PC-3 (cell line): ENCODE measurements at regions not wholly inside any gene's neighbourhood (a gene's known extent, or its start where the extent isn't known, plus 50 kb on each side); places are given as distances from the start of the nearest gene placed in this dataset.

ENCODE experiments used
- ATAC-seq: fragments of 200-7000 bp; cut with Tn5 transposase; 2 replicates; pipeline ENCODE4 v1.9.1; 2020; ENCODE audit warnings: mild to moderate bottlenecking, moderate library complexity
- BruUV-seq: library from RNA; stranded (reverse); fragments of 400-500 nt; replicated peaks from 2 replicates; lab custom pipeline; 2021; lab: Mats Ljungman, UMichigan
- CTCF ChIA-PET: fragments of 300-600 bp; sonication (Branson Sonifier 250); formaldehyde crosslinking; loops from one replicate; lab custom pipeline; 2022; ENCODE audit warnings: antibody characterized with exemption; lab: Charles Lee
- POLR2A ChIA-PET: fragments of 300-600 bp; sonication (Branson Sonifier 250); formaldehyde crosslinking; loops from one replicate; lab custom pipeline; 2022; ENCODE audit warnings: antibody characterized with exemption; ENCODE audit not compliant: unreplicated experiment; lab: Charles Lee
- DNase-seq: peaks from one replicate; pipeline ENCODE4 v3.0.0-alpha.2; 2015
- H2AFZ ChIP-seq: fragments of 300-600 bp; sonication (generic); 2 replicates; pipeline ENCODE4 v1.6.0; 2016; ENCODE audit warnings: antibody characterized with exemption, low read length
- H3F3A ChIP-seq: fragments of 300-600 bp; sonication (generic); one replicate; pipeline ENCODE4 v1.6.0; 2017; ENCODE audit warnings: antibody characterized with exemption, low read length, control low read depth, mild to moderate bottlenecking; ENCODE audit not compliant: unreplicated experiment
- H3K27ac ChIP-seq: fragments of 300-600 bp; sonication (generic); 2 replicates; pipeline ENCODE4 v1.5.1; 2016; ENCODE audit warnings: mild to moderate bottlenecking, low read length
- H3K27me3 ChIP-seq: fragments of 300-600 bp; sonication (generic); 2 replicates; pipeline ENCODE4 v1.6.1; 2016; ENCODE audit warnings: low read length, mixed read lengths
- H3K36me3 ChIP-seq: fragments of 300-600 bp; sonication (generic); 2 replicates; pipeline ENCODE4 v1.6.1; 2016; ENCODE audit warnings: low read depth, mixed run types, low read length, mixed read lengths
- H3K4me1 ChIP-seq: fragments of 300-600 bp; sonication (generic); 2 replicates; pipeline ENCODE4 v1.5.1; 2016; ENCODE audit warnings: low read length; ENCODE audit not compliant: insufficient read depth
- H3K4me2 ChIP-seq: fragments of 300-600 bp; sonication (generic); 2 replicates; pipeline ENCODE4 v1.6.0; 2016; ENCODE audit warnings: low read length
- H3K4me3 ChIP-seq: fragments of 300-600 bp; sonication (generic); 2 replicates; pipeline ENCODE4 v1.5.1; 2016; ENCODE audit warnings: mild to moderate bottlenecking, low read length, mixed read lengths
- H3K79me2 ChIP-seq: fragments of 300-600 bp; sonication (generic); 2 replicates; pipeline ENCODE4 v1.6.1; 2017; ENCODE audit warnings: low read length, mixed read lengths
- H3K9ac ChIP-seq: fragments of 300-600 bp; sonication (generic); 2 replicates; pipeline ENCODE4 v1.6.0; 2016; ENCODE audit warnings: mild to moderate bottlenecking, low read length
- H3K9me2 ChIP-seq: fragments of 300-600 bp; sonication (generic); replicated peaks from 2 replicates; pipeline ENCODE4 v1.6.1; 2016; ENCODE audit warnings: mixed run types, low read length, mixed read lengths
- H3K9me3 ChIP-seq: fragments of 300-600 bp; sonication (generic); 2 replicates; pipeline ENCODE4 v1.6.1; 2016; ENCODE audit warnings: low read length, mixed read lengths
- H4K20me1 ChIP-seq: fragments of 300-600 bp; sonication (generic); 2 replicates; pipeline ENCODE4 v1.6.1; 2016; ENCODE audit warnings: low read length, mixed read lengths
- CTCF ChIP-seq: fragments of 300-600 bp; sonication (generic); conservative IDR thresholded peaks from 2 replicates; pipeline ENCODE4 v1.5.1; 2017; ENCODE audit warnings: antibody characterized with exemption, low read depth, mild to moderate bottlenecking, low read length
- EZH2 ChIP-seq: fragments of 300-600 bp; sonication (generic); IDR thresholded peaks from one replicate; pipeline ENCODE4 v1.6.1; 2017; ENCODE audit warnings: antibody characterized with exemption, mild to moderate bottlenecking, low read length; ENCODE audit not compliant: unreplicated experiment
- EZH2phosphoT487 ChIP-seq: fragments of 300-600 bp; sonication (generic); IDR thresholded peaks from 2 replicates; pipeline ENCODE4 v1.6.1; 2018; ENCODE audit warnings: mild to moderate bottlenecking, antibody characterized with exemption, low read length, borderline replicate concordance
- intact Hi-C: fragments of 100-400 bp; cut with micrococcal nuclease; formaldehyde crosslinking; loops from 2 replicates; pipeline ENCODE4 v1.9.0; 2023

GRCh38 chr3:164852866-164853265 lies 225.4 kb downstream of the SI start:
- Histone ChIP-seq H2AFZ (no peak overlapping the region), H3K4me1 (no peaks in the 10 kb centered on the region)
- intact Hi-C loops: no loop called here

GRCh38 chr3:164851905-164852304 lies 226.4 kb downstream of the SI start:
- no peak overlapping the region for H3K27ac ChIP-seq
- ChIA-PET CTCF (no interaction called here), POLR2A (no interaction called here)
- no peaks in the 10 kb centered on the region for H3K79me2 ChIP-seq
- no peaks in the 10 kb centered on the region for H3K9me2 ChIP-seq
- intact Hi-C loops: no loop called here
- H4K20me1 ChIP-seq: no peaks in the 10 kb centered on the region
- no peaks in the 10 kb centered on the region for H3K9me3 ChIP-seq
- H3K4me3 ChIP-seq: no peak overlapping the region
- H3F3A ChIP-seq: no peaks in the 10 kb centered on the region
- no peaks in the 10 kb centered on the region for H3K27me3 ChIP-seq
- TF ChIP-seq EZH2phosphoT487: no peak
- no peak for TF ChIP-seq CTCF
- no peak for TF ChIP-seq EZH2
- DNase-seq: no peak
- ATAC-seq: no peak
- BruUV-seq: no TSS peak
- no peak overlapping the region for H3K4me2 ChIP-seq
- no peaks in the 10 kb centered on the region for H3K4me1 ChIP-seq
- no peak overlapping the region for H2AFZ ChIP-seq
- H3K9ac ChIP-seq: no peak overlapping the region
- no peaks in the 10 kb centered on the region for H3K36me3 ChIP-seq

More at GRCh38 chr3:164852866-164853265, 225.4 kb downstream of the SI start:
- Histone ChIP-seq H4K20me1 (no peaks in the 10 kb centered on the region), H3K9ac (no peak overlapping the region), H3K9me2 (no peaks in the 10 kb centered on the region), H3F3A (no peaks in the 10 kb centered on the region), H3K27me3 (no peaks in the 10 kb centered on the region), H3K79me2 (no peaks in the 10 kb centered on the region), H3K36me3 (no peaks in the 10 kb centered on the region), H3K4me2 (no peak overlapping the region), H3K4me3 (no peak overlapping the region), H3K27ac (no peak overlapping the region), H3K9me3 (no peaks in the 10 kb centered on the region)
- CTCF ChIA-PET: no interaction called here
- TF ChIP-seq CTCF (no peak), EZH2 (no peak), EZH2phosphoT487 (no peak)
- no TSS peak for BruUV-seq
- DNase-seq (no peak), ATAC-seq (no peak)
- POLR2A ChIA-PET: no interaction called here

- Histone ChIP-seq H2AFZ (no peak overlapping the region), H3K9me3 (no peaks in the 10 kb centered on the region), H3K27me3 (no peaks in the 10 kb centered on the region), H3K79me2 (no peaks in the 10 kb centered on the region), H3K36me3 (no peaks in the 10 kb centered on the region), H3K4me3 (no peak overlapping the region), H3F3A (no peaks in the 10 kb centered on the region), H3K27ac (no peak overlapping the region), H3K9me2 (no peaks in the 10 kb centered on the region), H3K4me2 (no peak overlapping the region), H3K4me1 (no peaks in the 10 kb centered on the region), H3K9ac (no peak overlapping the region), H4K20me1 (no peaks in the 10 kb centered on the region)
- TF ChIP-seq EZH2 (no peak), EZH2phosphoT487 (no peak), CTCF (no peak)
- no TSS peak for BruUV-seq
- CTCF ChIA-PET: no interaction called here
- DNase-seq (no peak), ATAC-seq (no peak)
- POLR2A ChIA-PET: no interaction called here
- intact Hi-C loops: no loop called here
Observed at GRCh38 chr3:164851204-164851603, 227.1 kb downstream of the SI start.
